HG03045 (cell line): ENCODE measurements at regions not wholly inside any gene's neighbourhood (a gene's known extent, or its start where the extent isn't known, plus 50 kb on each side); places are given as distances from the start of the nearest gene placed in this dataset.

Source experiments
- ATAC-seq: cut with Tn5 transposase; IDR thresholded peaks from one replicate; pipeline ENCODE4 v1.9.1; 2021; ENCODE audit warnings: mild to moderate bottlenecking, moderate library complexity; ENCODE audit not compliant: unreplicated experiment

DNA sequence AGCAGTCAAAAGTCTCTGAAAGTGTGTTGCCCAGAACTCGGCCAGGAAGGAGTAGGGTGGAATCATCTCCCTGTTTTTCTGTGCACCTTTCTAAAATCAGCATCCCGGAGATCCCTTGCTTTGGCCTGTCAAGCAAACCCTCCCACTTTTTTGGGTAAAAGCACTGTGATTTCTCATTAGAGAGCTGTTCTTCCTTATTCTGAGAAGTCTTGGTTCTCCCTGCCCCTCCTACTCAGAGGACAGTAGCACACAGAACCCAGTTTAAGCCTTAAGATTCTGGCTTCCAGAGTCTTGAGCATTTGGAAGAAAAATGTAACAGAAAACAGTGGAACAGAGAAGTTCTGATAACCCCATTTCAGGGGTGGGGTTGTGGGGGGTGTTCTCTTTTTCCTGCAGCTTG lies 52.6 kb upstream of the KATNAL1 start:
- no peak for ATAC-seq

DNA sequence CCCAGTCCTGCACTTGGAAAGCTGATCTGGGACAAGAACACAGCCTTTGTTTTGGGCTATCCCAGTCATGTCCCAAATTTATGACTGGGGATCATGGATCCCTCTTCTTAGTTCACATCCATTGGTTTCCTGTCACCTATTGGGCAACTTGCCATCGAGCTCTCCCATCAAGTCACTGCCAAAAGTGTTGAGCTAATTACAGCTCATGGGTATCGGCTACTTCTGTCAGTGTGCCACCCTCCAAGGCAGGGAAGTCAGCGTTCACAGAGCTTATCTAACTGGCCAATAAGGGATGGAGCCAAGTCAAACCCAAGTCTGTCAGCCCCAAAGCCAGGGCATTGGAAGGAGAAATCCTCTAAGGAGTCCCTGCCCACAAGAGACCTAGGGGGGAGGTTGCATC lies 53.2 kb upstream of the KATNAL1 start:
- no peak for ATAC-seq

DNA sequence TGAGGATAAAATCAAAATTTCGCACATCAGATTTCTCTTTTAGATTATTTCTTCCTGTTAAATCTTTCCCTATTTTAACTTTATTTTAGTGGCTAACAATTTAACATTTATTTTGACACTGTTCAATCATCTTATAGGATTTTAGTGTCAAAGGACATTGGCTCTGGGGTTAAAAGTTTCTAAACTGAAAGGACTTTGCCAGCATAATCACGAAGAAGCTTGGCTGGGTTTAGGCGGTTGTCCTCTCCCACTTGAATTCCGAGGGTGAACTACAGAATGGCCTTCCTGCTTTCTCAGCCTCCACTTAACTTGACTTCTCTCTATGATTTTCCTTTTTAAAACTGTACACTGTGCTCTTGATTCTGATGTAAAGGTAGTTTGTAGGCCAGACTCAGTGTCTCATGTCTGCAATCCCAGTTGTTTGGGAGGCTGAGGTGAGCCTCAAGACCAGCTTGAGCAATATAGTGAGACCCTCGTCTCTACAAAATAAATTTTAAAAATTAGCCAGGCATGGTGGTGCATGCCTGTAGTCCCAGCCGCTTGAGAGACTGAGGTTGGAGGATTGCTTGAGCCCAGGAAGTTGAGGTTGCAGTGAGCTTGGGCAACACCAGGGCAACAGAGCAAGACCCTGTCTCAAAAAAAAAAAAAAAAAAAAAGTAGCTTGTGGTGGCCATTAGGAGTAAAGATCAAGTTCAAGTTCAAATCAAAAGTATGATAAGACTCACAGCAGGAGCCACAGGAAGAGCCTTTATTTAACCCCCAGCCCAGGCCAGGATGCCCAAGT lies 54.8 kb upstream of the KATNAL1 start:
- no peak for ATAC-seq

DNA sequence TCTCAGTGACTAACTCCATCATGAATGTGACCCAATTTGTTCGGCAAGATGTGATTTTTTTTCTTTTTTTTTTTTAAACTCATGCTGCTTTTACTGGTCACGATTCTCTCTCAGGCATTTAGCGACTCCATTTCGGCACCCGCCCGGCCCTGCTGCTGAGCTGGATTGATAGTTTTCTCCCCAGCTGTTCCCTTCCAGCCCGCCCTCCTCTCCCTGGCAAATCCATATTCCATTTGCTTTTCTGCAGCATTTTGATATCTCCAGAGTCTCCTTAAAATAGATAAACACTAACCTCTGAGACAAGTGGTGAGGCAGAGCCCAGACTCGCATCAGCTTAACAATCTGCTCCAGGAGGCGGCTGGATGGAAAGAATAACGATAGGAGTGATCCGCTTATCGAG lies 55.5 kb upstream of the KATNAL1 start:
- no peak for ATAC-seq

DNA sequence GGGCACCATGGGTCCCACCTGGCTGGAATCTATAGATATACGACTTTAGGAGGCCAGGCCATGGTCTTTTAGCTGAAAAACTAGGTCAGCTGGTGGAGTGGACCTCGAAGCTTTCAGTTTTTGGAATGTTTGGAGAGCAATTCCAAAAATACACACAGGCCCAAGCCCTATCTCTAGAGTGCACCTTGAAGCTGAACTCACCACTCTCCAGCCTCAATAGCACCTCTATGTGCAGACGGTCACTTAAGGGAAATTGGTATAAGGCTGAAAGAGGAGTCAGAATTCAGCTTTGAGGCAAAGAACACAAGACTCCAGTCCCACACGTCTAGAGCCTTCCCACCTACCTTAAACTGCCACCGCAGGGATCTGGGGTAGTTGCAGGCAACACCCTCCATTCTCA lies 56.4 kb upstream of the KATNAL1 start:
- ATAC-seq: no peak

DNA sequence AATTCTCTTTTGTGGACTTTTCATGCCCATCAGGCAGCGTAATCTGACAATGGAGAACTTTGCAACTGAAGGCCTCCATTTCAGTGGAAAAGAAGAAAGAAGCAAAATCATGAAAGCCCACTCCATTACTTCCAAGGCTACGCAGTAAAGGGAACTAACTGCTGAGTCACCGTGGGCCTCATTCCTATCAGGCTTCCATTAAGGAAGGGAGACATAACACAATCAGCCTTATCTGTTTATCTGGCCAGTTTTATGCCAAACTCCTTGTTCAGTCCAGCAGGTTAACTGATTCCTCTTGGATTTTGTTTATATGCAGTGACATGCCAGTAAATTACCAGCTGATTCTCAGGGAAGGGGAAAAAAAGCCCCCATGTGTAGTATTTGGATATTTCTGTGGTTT lies 56.8 kb upstream of the KATNAL1 start:
- no peak for ATAC-seq

DNA sequence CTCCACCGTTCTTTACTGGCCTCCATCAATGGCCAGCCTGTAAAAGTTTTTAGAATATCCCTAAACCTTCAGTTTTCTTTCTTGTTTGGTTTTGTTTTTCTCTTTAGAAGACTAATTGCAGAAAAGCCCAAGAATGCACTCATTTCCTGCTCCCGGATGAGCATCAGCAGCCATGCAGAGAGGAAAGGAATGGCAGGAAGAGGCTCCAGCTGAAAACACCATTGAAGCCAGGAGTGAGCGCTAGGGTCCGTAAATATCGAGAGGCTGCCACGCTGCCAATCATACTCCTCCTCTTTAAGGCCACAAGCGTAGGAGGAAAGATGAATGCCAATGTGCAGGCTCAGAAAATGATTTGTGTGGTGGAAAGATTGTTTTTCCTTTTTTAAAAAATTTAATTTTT lies 57.4 kb upstream of the UBE2L5 start:
- ATAC-seq: no peak

DNA sequence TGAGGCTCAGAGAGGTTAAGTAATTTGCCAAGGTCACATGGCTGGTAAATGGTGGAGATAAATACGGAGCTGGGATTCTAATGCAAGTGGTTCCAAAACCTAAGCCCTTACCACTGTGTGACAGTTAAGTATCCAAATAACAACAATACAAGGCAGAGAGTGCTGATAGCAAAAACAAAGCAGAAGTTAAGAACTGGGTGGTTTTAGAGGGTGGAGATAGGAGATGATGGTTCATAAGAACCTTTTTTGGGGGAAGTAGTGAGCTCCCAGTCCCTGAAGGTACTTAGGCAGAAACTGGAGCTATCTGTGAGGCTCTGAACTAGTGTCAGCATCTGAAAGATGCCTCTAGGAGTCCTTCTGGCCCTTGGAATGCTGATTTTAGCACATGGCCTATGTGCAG lies 56.2 kb upstream of the UBE2L5 start:
- ATAC-seq: no peak

DNA sequence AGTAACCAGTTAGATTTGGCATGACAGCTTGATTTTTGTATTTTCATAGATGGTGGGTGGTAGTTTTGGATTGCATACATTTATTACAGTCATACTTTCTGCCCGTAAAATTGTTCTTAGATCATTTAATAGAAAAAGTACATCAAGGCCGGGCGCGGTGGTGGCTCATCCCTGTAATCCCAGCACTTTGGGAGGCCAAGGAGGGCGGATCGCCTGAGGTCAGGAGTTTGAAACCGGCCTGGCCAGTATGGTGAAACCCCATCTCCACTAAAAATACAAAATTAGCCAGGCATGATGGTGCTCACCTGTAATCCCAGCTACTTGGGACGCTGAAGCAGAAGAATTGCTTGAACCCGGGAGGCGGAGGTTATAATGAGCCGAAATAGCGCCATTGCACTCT lies 55.0 kb upstream of the UBE2L5 start:
- ATAC-seq: no peak

DNA sequence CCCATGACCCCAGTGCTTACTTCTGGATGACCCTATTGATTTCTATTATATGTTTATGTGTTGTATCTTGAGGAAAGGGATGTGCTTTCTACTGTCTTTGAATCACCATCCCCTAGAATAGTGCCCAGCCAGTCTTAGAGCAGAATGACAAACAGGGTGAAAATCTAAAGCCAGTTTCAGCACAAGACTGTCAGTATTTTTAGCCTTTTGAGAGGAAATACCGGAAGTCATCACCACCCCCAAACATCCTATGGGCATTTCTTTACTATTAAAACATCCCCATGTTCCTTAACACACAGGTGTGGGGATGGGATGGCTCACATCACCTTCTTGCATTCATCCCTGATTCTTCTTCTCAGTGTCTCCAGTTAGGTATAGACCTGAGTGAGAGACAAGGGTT lies 52.1 kb upstream of the UBE2L5 start:
- no peak for ATAC-seq

DNA sequence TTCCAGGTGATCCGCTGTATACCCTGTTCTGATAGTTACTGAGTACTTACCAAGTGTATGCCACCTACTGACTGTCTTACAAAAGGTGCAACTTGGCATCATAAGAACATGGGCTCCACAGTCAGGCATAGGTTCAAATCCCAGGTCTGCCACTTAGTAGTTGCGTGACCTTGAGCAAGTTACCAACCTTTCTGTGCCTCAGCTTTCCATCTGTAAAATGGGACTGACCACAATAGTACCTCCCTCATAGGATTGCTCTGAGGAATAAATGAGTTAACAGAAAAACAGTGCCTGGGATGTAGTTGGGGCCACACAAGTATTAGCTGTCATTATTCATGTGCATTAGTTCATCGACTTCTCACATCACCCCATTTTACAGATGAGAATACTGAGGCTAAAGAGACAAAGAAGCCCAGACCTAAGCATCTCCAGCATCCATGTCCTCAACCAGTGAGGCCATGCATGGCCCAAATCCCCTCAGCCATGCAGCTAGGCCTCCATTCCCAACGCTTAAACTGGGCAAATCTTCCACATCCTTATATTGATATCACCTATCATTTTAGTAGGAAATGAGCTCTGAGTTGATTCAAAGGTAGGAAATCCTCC lies 51.3 kb upstream of the UBE2L5 start:
- ATAC-seq: no peak

DNA sequence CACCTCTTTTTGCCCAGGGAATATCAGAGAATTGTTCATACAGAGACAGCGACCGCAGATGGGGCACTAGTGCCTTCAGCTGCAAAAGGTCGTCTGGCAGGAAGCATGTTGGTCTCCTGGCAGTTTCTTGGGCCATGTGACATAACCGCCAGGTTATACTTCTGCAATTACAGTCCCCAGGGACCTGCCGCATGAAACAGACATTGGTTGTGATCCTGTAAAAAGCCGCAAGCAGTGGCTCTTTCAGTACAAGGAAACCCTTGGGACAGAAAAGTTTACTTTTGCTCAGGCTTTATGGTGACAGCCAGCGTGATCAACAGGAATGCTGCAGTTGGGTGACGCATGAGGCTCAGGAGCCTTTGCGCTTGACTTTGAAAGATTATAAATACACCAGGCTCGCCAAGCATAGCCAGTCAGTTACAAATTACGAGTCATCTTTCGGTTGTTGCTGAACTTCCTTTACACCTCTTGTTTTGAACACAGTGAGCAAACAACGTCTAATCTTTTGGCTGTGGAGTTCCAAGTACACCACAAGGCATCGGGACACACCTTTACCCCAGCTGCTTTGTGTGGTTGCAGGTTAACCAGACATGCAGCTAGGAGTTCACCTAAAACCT lies 50.5 kb upstream of the UBE2L5 start:
- peak; percentile 75 for ATAC-seq
